WI38 (cell line): ENCODE measurements at regions not wholly inside any gene's neighbourhood (a gene's known extent, or its start where the extent isn't known, plus 50 kb on each side); places are given as distances from the start of the nearest gene placed in this dataset.

ENCODE experiments used
- H3K4me3 ChIP-seq: 2 replicates; pipeline ENCODE4 v1.5.1; 2011; ENCODE audit warnings: low read depth, mild to moderate bottlenecking, control low read depth, low read length
- TF ChIP-seq, protein P1 (sequence below): IDR thresholded peaks from 2 replicates; pipeline ENCODE4 v1.5.1; 2012; ENCODE audit warnings: low read depth, mild to moderate bottlenecking, control low read depth, low read length

- no peak overlapping the region for H3K4me3 ChIP-seq
- TF ChIP-seq, protein P1, sequence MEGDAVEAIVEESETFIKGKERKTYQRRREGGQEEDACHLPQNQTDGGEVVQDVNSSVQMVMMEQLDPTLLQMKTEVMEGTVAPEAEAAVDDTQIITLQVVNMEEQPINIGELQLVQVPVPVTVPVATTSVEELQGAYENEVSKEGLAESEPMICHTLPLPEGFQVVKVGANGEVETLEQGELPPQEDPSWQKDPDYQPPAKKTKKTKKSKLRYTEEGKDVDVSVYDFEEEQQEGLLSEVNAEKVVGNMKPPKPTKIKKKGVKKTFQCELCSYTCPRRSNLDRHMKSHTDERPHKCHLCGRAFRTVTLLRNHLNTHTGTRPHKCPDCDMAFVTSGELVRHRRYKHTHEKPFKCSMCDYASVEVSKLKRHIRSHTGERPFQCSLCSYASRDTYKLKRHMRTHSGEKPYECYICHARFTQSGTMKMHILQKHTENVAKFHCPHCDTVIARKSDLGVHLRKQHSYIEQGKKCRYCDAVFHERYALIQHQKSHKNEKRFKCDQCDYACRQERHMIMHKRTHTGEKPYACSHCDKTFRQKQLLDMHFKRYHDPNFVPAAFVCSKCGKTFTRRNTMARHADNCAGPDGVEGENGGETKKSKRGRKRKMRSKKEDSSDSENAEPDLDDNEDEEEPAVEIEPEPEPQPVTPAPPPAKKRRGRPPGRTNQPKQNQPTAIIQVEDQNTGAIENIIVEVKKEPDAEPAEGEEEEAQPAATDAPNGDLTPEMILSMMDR, result no peak
Observed at GRCh38 chr3:30440880-30441279, 165.5 kb upstream of the TGFBR2 start.

DNA sequence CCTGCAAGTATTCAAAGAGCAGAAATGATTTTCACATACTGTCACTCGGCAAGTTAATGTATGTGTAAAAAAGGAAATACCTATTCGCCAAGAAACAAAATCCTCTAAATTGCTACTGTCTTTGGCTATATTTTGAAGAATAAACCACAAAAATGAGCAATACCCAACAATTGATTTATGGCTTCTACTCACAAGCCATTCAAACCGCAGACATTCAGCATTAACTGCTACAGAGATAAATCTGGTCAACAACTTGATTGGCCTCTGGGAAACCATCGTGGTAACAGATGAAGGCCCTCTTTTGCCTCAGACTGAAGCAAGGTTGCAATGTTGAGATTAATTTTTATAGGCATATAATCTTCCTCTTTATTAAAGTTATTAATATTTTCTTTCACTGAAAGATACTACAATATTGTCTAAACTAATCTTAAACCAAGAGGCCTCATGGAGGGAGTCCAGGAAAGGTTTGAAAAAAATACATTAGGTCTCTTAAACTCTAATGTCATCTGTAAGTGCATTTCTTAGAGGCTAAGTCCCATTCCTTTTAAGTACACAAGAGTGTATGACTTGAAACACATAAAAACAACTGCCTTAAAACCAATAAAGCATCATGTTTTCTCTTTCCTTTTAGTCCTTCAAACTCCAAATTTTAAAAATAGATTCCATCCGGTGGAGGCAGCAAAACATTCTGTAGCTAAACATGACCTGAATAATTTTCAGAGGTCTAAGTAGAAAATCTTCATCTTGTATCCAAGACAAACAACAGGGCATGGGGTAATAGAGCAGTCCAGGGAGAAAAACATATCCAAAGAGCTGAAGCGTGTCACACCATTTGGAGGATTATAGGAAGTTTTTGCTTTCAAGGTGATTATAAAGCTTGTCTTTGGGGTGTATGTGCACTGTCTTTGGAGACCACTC lies 162.4 kb upstream of the TGFBR2 start:
- TF ChIP-seq, protein P1, result no peak
- no peak overlapping the region for H3K4me3 ChIP-seq

- no peak overlapping the region for H3K4me3 ChIP-seq
- TF ChIP-seq, protein P1, result no peak
Observed at GRCh38 chr3:30448450-30449289, 157.7 kb upstream of the TGFBR2 start.

DNA sequence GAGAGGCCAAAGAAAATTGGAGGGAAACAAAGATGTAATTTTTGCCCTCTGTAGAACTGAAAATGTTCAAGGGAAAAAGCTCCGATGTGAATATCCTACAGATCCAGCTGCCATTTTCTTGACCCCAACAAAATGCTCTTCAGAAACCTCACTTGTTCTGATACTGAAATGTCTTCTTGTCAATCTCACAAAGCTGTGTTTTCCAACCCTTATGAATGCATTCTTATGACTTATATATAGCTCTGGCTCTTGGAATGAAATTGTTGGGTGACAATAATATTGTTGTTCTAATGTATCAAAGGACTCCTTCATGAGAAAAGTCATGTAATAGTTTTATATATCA lies 157.1 kb upstream of the TGFBR2 start:
- TF ChIP-seq, protein P1, result no peak
- H3K4me3 ChIP-seq, result no peak overlapping the region

DNA sequence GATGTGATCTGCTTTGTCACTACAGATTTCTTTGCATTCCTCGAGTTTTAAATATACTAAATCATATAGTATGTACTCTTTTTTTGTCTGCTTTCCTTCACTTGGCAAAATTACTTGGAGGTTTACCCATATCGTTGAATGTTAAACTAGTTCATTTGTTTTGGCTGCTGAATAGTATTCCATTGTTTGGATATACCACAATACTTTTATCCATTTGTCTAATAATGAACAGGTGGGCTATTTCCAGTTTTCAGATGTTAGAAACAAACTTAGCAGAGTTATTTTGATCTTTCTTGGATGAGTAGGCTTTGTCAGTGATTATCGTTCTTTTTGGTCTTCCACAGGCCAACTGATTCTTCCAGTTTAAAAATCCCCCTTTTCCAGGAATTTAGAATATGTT lies 154.0 kb upstream of the TGFBR2 start:
- H3K4me3 ChIP-seq, result no peak overlapping the region
- TF ChIP-seq, protein P1, result no peak

- H3K4me3 ChIP-seq, result no peak overlapping the region
- TF ChIP-seq, protein P1, result no peak
Observed at GRCh38 chr3:30453360-30454039, 152.9 kb upstream of the TGFBR2 start.
